ENCODE measurements at regions not wholly inside any gene's neighbourhood (a gene's known extent, or its start where the extent isn't known, plus 50 kb on each side); places are given as distances from the start of the nearest gene placed in this dataset.

- Histone ChIP-seq H3K4me1 (ENCODE audit: control insufficient read depth in 2 of 3, insufficient read depth in 2 of 3, low read depth in 1 of 3, low read length in 3 of 3) (no peaks in the 10 kb centered on the region), H3K27ac (ENCODE audit: low read depth in 2 of 2, low read length in 2 of 2) (no peak overlapping the region), H3K9ac (ENCODE audit: low read length in 3 of 3) (no peak overlapping the region), H3K4me3 (ENCODE audit: low read length in 3 of 3) (no peak overlapping the region), H3K36me3 (ENCODE audit: control insufficient read depth in 2 of 3, insufficient read depth in 3 of 3, low read length in 3 of 3) (no peaks in the 10 kb centered on the region), H3K9me3 (ENCODE audit: control insufficient read depth in 2 of 3, insufficient read depth in 1 of 3, low read length in 3 of 3) (peaks cover 0 to 6% (median 0%) of the 10 kb centered on the region in 3 donors), H3K27me3 (ENCODE audit: control insufficient read depth, insufficient read depth, low read length) (no peaks in the 10 kb centered on the region)
- DNase-seq (no peak), FAIRE-seq (no peak)
- TF ChIP-seq CTCF (IDR thresholded peaks at IDR 0.05; ENCODE audit: borderline replicate concordance, extremely low read depth, insufficient read depth): no peak
- intact Hi-C loops (cut with DNase I): no loop called here
Measured at GRCh38 chr18:30072609-30073385, 969.7 kb downstream of the DSC3 start.

DNA sequence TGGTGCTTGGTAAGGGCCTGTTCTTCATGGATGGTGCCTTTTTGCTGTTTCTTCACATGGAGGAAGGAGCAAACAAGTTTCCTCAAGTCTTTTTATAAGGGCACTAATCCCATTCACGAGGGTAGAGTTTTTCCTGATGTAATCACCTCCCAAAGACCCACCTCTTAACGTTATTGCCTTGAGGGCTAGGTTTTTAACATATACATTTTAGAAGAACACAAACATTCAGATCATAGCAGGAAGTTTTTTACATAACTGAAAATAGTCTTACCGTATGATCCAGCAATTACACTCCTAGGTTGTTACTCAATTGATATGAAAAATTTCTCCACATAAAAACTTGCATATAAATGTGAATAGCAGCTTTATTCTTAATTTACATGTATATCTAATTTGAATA lies 976.3 kb downstream of the DSC3 start:
- Histone ChIP-seq H3K36me3 (ENCODE audit: control insufficient read depth in 2 of 3, insufficient read depth in 3 of 3, low read length in 3 of 3) (no peaks in the 10 kb centered on the region), H3K4me1 (ENCODE audit: control insufficient read depth in 2 of 3, insufficient read depth in 2 of 3, low read depth in 1 of 3, low read length in 3 of 3) (no peaks in the 10 kb centered on the region), H3K4me3 (ENCODE audit: low read length in 3 of 3) (no peak overlapping the region), H3K27me3 (ENCODE audit: control insufficient read depth, insufficient read depth, low read length) (no peaks in the 10 kb centered on the region), H3K9me3 (ENCODE audit: control insufficient read depth in 2 of 3, insufficient read depth in 1 of 3, low read length in 3 of 3) (peaks cover 0 to 5% (median 0%) of the 10 kb centered on the region in 3 donors), H3K9ac (ENCODE audit: low read length in 3 of 3) (no peak overlapping the region), H3K27ac (ENCODE audit: low read depth in 2 of 2, low read length in 2 of 2) (no peak overlapping the region)
- no peak for TF ChIP-seq CTCF (IDR thresholded peaks at IDR 0.05; ENCODE audit: borderline replicate concordance, extremely low read depth, insufficient read depth)
- no peak for FAIRE-seq
- intact Hi-C loops (cut with DNase I): no loop called here
- no peak for DNase-seq

DNA sequence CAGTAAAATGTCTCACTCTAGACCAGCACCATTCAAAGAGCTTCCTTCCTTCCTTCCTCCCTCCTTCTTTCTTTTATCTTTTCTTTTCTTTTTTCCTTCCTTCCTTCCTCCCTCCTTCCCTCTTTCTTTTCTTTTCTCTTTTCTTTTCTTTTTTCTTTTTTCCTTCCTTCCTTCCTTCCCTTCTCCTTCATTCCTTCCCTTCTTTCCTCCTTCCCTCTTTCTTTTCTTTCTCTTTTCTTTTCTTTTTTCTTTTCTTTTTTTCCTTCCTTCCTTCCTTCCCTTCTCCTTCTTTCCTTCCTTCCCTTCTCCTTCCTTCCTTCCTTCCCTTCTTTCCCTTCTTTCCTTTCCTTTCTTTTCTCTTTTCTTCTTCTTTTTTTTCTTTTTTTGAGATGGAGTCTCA lies 985.1 kb downstream of the DSC3 start:
- FAIRE-seq: no peak
- H3K36me3 ChIP-seq (ENCODE audit: control insufficient read depth in 2 of 3, insufficient read depth in 3 of 3, low read length in 3 of 3): no peaks in the 10 kb centered on the region
- intact Hi-C loops (cut with DNase I): no loop called here
- H3K27me3 ChIP-seq (ENCODE audit: control insufficient read depth, insufficient read depth, low read length): no peaks in the 10 kb centered on the region
- no peak for TF ChIP-seq CTCF (IDR thresholded peaks at IDR 0.05; ENCODE audit: borderline replicate concordance, extremely low read depth, insufficient read depth)
- no peaks in the 10 kb centered on the region for H3K9me3 ChIP-seq (ENCODE audit: control insufficient read depth in 2 of 3, insufficient read depth in 1 of 3, low read length in 3 of 3)
- no peak overlapping the region for H3K27ac ChIP-seq (ENCODE audit: low read depth in 2 of 2, low read length in 2 of 2)
- no peak for DNase-seq
- no peak overlapping the region for H3K4me3 ChIP-seq (ENCODE audit: low read length in 3 of 3)
- no peak overlapping the region for H3K9ac ChIP-seq (ENCODE audit: low read length in 3 of 3)
- no peaks in the 10 kb centered on the region for H3K4me1 ChIP-seq (ENCODE audit: control insufficient read depth in 2 of 3, insufficient read depth in 2 of 3, low read depth in 1 of 3, low read length in 3 of 3)

DNA sequence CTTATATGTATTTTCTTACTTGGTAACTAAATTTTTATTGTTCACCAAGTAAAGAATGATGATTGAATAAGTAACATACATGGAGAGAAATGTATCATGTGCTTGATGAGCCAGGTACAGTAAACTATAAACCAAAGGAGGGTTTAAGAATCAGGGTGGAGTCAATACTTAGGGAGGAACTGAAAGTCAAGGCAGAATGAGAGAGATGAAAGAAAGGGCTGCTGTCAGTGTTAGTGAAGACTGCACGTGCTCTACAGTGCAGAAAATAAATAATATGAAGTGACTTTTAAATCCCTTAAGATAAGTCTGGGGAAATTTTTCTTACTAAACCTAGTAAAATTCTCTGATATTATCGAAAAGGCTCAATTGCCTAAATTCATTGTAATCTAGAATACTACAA lies 986.0 kb downstream of the DSC3 start:
- intact Hi-C loops (cut with DNase I): no loop called here

More for the DNA sequence above, 986.0 kb downstream of the DSC3 start:
- H3K27ac ChIP-seq (ENCODE audit: low read depth in 2 of 2, low read length in 2 of 2): no peak overlapping the region
- no peak for DNase-seq
- no peak for TF ChIP-seq CTCF (IDR thresholded peaks at IDR 0.05; ENCODE audit: borderline replicate concordance, extremely low read depth, insufficient read depth)
- H3K4me3 ChIP-seq (ENCODE audit: low read length in 3 of 3): no peak overlapping the region
- H3K9ac ChIP-seq (ENCODE audit: low read length in 3 of 3): no peak overlapping the region
- no peaks in the 10 kb centered on the region for H3K4me1 ChIP-seq (ENCODE audit: control insufficient read depth in 2 of 3, insufficient read depth in 2 of 3, low read depth in 1 of 3, low read length in 3 of 3)
- no peaks in the 10 kb centered on the region for H3K36me3 ChIP-seq (ENCODE audit: control insufficient read depth in 2 of 3, insufficient read depth in 3 of 3, low read length in 3 of 3)
- no peaks in the 10 kb centered on the region for H3K27me3 ChIP-seq (ENCODE audit: control insufficient read depth, insufficient read depth, low read length)
- no peak for FAIRE-seq
- H3K9me3 ChIP-seq (ENCODE audit: control insufficient read depth in 2 of 3, insufficient read depth in 1 of 3, low read length in 3 of 3): no peaks in the 10 kb centered on the region
